IMR-90 (cell line): ENCODE measurements at regions not wholly inside any gene's neighbourhood (a gene's known extent, or its start where the extent isn't known, plus 50 kb on each side); places are given as distances from the start of the nearest gene placed in this dataset.

Experiments used
- ATAC-seq: fragments of 200-7000 bp; cut with Tn5 transposase; 2 replicates; pipeline ENCODE4 v1.9.1; 2020; ENCODE audit warnings: low read depth, mild to moderate bottlenecking, moderate library complexity
- BruUV-seq: library from RNA; stranded (reverse); fragments of 400-500 nt; replicated peaks from 2 replicates; lab custom pipeline; 2021; lab: Mats Ljungman, UMichigan
- CTCF ChIA-PET: fragments of 300-600 bp; formaldehyde crosslinking; extraction: SDS; loops from one replicate; lab custom pipeline; 2021; ENCODE audit warnings: antibody characterized with exemption; lab: Yijun Ruan, JAX
- POLR2A ChIA-PET: fragments of 300-600 bp; sonication (Branson Sonifier 250); formaldehyde crosslinking; loops from one replicate; lab custom pipeline; 2022; ENCODE audit warnings: antibody characterized with exemption; ENCODE audit not compliant: unreplicated experiment; lab: Charles Lee
- DNase-seq: peaks from one replicate; pipeline ENCODE4 v3.0.0; 2013
- H2AFZ ChIP-seq: replicated peaks from 2 replicates; pipeline ENCODE3; 2013; ENCODE audit warnings: low read length, mild to moderate bottlenecking; ENCODE audit not compliant: poor library complexity
- H2AK5ac ChIP-seq: 2 replicates; pipeline ENCODE4 v1.6.1; 2013; ENCODE audit warnings: low read depth, low read length, inconsistent platforms
- H2AK9ac ChIP-seq: replicated peaks from 2 replicates; pipeline ENCODE3; 2013; ENCODE audit warnings: mild to moderate bottlenecking, low read depth, low read length, moderate library complexity; ENCODE audit not compliant: poor library complexity
- H2BK120ac ChIP-seq: 2 replicates; pipeline ENCODE4 v1.6.1; 2013; ENCODE audit warnings: low read depth, low read length, inconsistent platforms
- H2BK15ac ChIP-seq: 3 replicates; pipeline ENCODE4 v1.6.1; 2013; ENCODE audit warnings: low read depth, low read length, inconsistent platforms
- H2BK20ac ChIP-seq: 2 replicates; pipeline ENCODE4 v1.6.1; 2013; ENCODE audit warnings: low read depth, mild to moderate bottlenecking, inconsistent platforms, low read length, moderate library complexity
- H2BK5ac ChIP-seq: 2 replicates; pipeline ENCODE4 v1.6.1; 2013; ENCODE audit warnings: mild to moderate bottlenecking, low read depth, low read length, inconsistent platforms; ENCODE audit not compliant: poor library complexity, severe bottlenecking
- H3K14ac ChIP-seq: replicated peaks from 2 replicates; pipeline ENCODE4 v1.6.1; 2013; ENCODE audit warnings: low read depth, low read length, inconsistent platforms
- H3K18ac ChIP-seq: 2 replicates; pipeline ENCODE4 v1.6.1; 2013; ENCODE audit warnings: low read depth, low read length, control low read depth
- H3K23ac ChIP-seq: 2 replicates; pipeline ENCODE4 v1.6.1; 2013; ENCODE audit warnings: low read depth, low read length, inconsistent platforms
- H3K27ac ChIP-seq: 2 replicates; pipeline ENCODE4 v1.5.1; 2013; ENCODE audit warnings: mild to moderate bottlenecking, control low read depth, low read length; ENCODE audit not compliant: insufficient read depth
- H3K27me3 ChIP-seq: 2 replicates; pipeline ENCODE4 v1.6.1; 2013; ENCODE audit warnings: low read length; ENCODE audit not compliant: control insufficient read depth, insufficient read depth
- H3K36me3 ChIP-seq: 2 replicates; pipeline ENCODE4 v1.6.1; 2013; ENCODE audit warnings: low read length, mixed read lengths; ENCODE audit not compliant: control insufficient read depth, insufficient read depth
- H3K4ac ChIP-seq: 2 replicates; pipeline ENCODE4 v1.6.1; 2013; ENCODE audit warnings: low read depth, low read length, inconsistent platforms
- H3K4me1 ChIP-seq: 2 replicates; pipeline ENCODE4 v1.6.1; 2013; ENCODE audit warnings: low read length, mixed read lengths; ENCODE audit not compliant: control insufficient read depth, insufficient read depth
- H3K4me2 ChIP-seq: 2 replicates; pipeline ENCODE4 v1.6.1; 2013; ENCODE audit warnings: low read depth, mild to moderate bottlenecking, control low read depth, low read length, moderate library complexity
- H3K4me3 ChIP-seq: 2 replicates; pipeline ENCODE4 v1.5.1; 2013; ENCODE audit warnings: low read depth, mild to moderate bottlenecking, control low read depth, low read length, moderate library complexity; ENCODE audit not compliant: insufficient read depth
- H3K56ac ChIP-seq: 2 replicates; pipeline ENCODE4 v1.6.1; 2013; ENCODE audit warnings: low read length, inconsistent platforms; ENCODE audit not compliant: insufficient read depth; ENCODE audit errors: extremely low read depth
- H3K79me1 ChIP-seq, 2 experiments: 2 replicates each; pipeline ENCODE4 v1.6.1; 2013; ENCODE audit warnings: low read length in 2 of 2, inconsistent platforms in 1 of 2, low read depth in 1 of 2
- H3K9ac ChIP-seq: 2 replicates; pipeline ENCODE4 v1.6.1; 2013; ENCODE audit warnings: low read depth, low read length, control low read depth
- H3K9me1 ChIP-seq: 2 replicates; pipeline ENCODE4 v1.6.1; 2013; ENCODE audit warnings: low read length, inconsistent platforms; ENCODE audit not compliant: insufficient read depth
- H3K9me3 ChIP-seq: 2 replicates; pipeline ENCODE4 v1.6.1; 2013; ENCODE audit warnings: low read length; ENCODE audit not compliant: control insufficient read depth, insufficient read depth
- H4K20me1 ChIP-seq: 2 replicates; pipeline ENCODE4 v1.6.1; 2013; ENCODE audit warnings: low read length, inconsistent platforms; ENCODE audit not compliant: insufficient read depth
- H4K5ac ChIP-seq: 2 replicates; pipeline ENCODE4 v1.6.1; 2013; ENCODE audit warnings: mild to moderate bottlenecking, low read depth, low read length, control low read depth
- H4K8ac ChIP-seq, 2 experiments: 2 replicates each; pipeline ENCODE4 v1.6.1; 2013; ENCODE audit warnings: low read depth in 2 of 2, low read length in 2 of 2, control low read depth in 1 of 2, inconsistent platforms in 1 of 2
- H4K91ac ChIP-seq: 2 replicates; pipeline ENCODE4 v1.6.1; 2013; ENCODE audit warnings: low read depth, low read length, inconsistent platforms; ENCODE audit not compliant: insufficient read depth
- NFE2L2 ChIP-seq: fragments of 150-350 bp; IDR thresholded peaks from 2 replicates; pipeline ENCODE4 v1.6.1; 2016; ENCODE audit warnings: low read depth, mild to moderate bottlenecking, low read length
- RAD21 ChIP-seq: IDR thresholded peaks from 2 replicates; pipeline ENCODE4 v1.6.1; 2012; ENCODE audit warnings: low read length, improper control_type of control experiment
- SMC3 ChIP-seq: fragments of 150-350 bp; IDR thresholded peaks from 2 replicates; pipeline ENCODE4 v1.6.1; 2016; ENCODE audit warnings: low read depth, mild to moderate bottlenecking, antibody characterized with exemption, low read length, moderate library complexity
- WGBS, 2 experiments: methylation state at CpG; one replicate each; pipeline versions ENCODE4 v1.1.5 to v1.1.7; 2013; ENCODE audit warnings: missing lambda C conversion rate in 2 of 2; ENCODE audit not compliant: insufficient read length in 1 of 2; ENCODE audit errors: extremely low coverage in 2 of 2; 5-methylcytosine and 5-hydroxymethylcytosine counted together
- dilution Hi-C: fragments of 300-500 bp; cut with HindIII; formaldehyde crosslinking; loops from one replicate; pipeline ENCODE4 v1.14.3; 2018; ENCODE audit warnings: low sequenced_read_pairs; ENCODE audit not compliant: unreplicated experiment
- in situ Hi-C: fragments of 300-500 bp; cut with MboI; formaldehyde crosslinking; loops from 3 replicates; pipeline ENCODE4 v1.14.3; 2019; ENCODE audit warnings: low sequenced_read_pairs, inconsistent platforms, mixed read lengths
- intact Hi-C: fragments of 100-400 bp; cut with micrococcal nuclease; formaldehyde crosslinking; loops from 2 replicates; pipeline ENCODE4 v1.10.0; 2022

DNA sequence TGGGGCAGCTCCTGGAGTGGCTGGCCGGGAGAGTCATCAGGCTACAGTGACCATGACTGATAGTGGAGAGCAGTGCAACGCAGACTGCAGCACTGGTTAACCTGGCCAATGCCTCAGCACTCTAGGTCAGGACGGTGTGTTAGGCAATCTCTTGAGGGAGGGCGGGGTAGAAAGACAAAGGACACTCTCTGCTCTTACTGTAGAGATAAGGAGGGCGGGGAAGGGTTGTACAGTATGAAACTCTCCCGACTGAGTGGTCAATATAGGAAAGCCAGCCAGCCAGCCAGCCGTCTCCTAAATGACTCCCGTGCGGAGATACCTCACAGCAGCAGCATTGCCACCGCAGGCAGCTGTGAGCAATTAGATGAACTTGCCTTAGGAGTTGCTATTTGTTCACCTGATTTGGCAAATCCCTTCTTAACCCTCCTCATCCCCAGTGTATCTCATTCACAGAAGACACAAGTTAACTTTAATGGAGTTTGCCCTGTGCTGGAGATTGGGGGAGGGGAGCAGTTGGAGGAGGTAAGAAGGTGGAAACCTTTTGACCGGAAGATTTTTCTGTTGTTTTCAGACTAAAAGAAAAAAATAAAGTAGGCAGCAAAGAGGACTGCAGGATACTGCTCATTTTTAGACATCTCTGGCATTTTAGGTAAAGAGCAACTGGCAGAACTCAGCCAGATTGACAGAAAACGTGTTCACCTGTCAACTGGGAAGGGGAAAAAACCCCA lies 330.5 kb downstream of the HNRNPD start:
- in situ Hi-C loops: no loop called here
- Histone ChIP-seq H4K20me1 (no peaks in the 10 kb centered on the region), H3K4me3 (no peak overlapping the region), H2BK5ac (no peak overlapping the region), H2AFZ (no peak overlapping the region), H2BK15ac (no peak overlapping the region), H3K9me1 (no peaks in the 10 kb centered on the region), H3K56ac (no peak overlapping the region), H3K4ac (no peak overlapping the region), H4K91ac (no peak overlapping the region), H2AK5ac (no peak overlapping the region), H3K9me3 (no peaks in the 10 kb centered on the region), H3K4me2 (no peak overlapping the region), H3K79me1 (no peaks in the 10 kb centered on the region), H2BK120ac (no peak overlapping the region), H3K27me3 (peaks cover 25% of the 10 kb centered on the region), H3K23ac (no peak overlapping the region), H3K18ac (no peak overlapping the region), H3K36me3 (no peaks in the 10 kb centered on the region), H4K8ac (no peak overlapping the region), H2BK20ac (no peak overlapping the region), H3K27ac (no peak overlapping the region), H3K14ac (no peak overlapping the region), H3K9ac (no peak overlapping the region), H2AK9ac (no peak overlapping the region), H3K4me1 (no peaks in the 10 kb centered on the region), H4K5ac (no peak overlapping the region)
- DNase-seq (no peak), ATAC-seq (no peak)
- ChIA-PET CTCF (no interaction called here), POLR2A (no interaction called here)
- intact Hi-C loops: no loop called here
- dilution Hi-C loops: no loop called here
- WGBS, 2 experiments: no CpG with 5 or more reads among the region's 12 CpGs
- no peak for TF ChIP-seq RAD21
- TF ChIP-seq SMC3: no peak
- TF ChIP-seq NFE2L2: no peak
- BruUV-seq: no TSS peak
